Uterus (tissue), 2 donors: ENCODE measurements at regions not wholly inside any gene's neighbourhood (a gene's known extent, or its start where the extent isn't known, plus 50 kb on each side); places are given as distances from the start of the nearest gene placed in this dataset.

Experiments used
- CTCF ChIP-seq, 4 experiments: fragments of 200-600 bp in 2 of 4; fragments of 450-650 bp in 2 of 4; sonication (generic) in 2 of 4; IDR thresholded peaks; one replicate each; pipeline ENCODE4 v1.5.1; 2016 to 2019; ENCODE audit warnings: antibody characterized with exemption in 4 of 4, mild to moderate bottlenecking in 2 of 4, moderate library complexity in 1 of 4
- POLR2A ChIP-seq, 2 donors: fragments of 450-650 bp; IDR thresholded peaks; one replicate each; pipeline ENCODE4 v1.6.1; 2016; ENCODE audit warnings: antibody characterized with exemption in 2 of 2, mild to moderate bottlenecking in 1 of 2, moderate library complexity in 1 of 2

GRCh38 chr1:14014929-14015328 lies 314.9 kb downstream of the PRDM2 start:
- no peak for TF ChIP-seq CTCF (IDR thresholded peaks at IDR 0.05)
- no peak for TF ChIP-seq POLR2A (IDR thresholded peaks at IDR 0.05)
